UCSD-AML1 (cell line): ENCODE measurements at regions not wholly inside any gene's neighbourhood (a gene's known extent, or its start where the extent isn't known, plus 50 kb on each side); places are given as distances from the start of the nearest gene placed in this dataset.
"Not testable (repeated sequence)": the region's sequence is repeated elsewhere in the genome, so short reads cannot be mapped to it uniquely, and the experiment has no call there.

Experiments
- DNase-seq: peaks from one replicate; lab custom pipeline; 2025; ENCODE audit not compliant: unreplicated experiment; lab: John Stamatoyannopoulos, UW

DNA sequence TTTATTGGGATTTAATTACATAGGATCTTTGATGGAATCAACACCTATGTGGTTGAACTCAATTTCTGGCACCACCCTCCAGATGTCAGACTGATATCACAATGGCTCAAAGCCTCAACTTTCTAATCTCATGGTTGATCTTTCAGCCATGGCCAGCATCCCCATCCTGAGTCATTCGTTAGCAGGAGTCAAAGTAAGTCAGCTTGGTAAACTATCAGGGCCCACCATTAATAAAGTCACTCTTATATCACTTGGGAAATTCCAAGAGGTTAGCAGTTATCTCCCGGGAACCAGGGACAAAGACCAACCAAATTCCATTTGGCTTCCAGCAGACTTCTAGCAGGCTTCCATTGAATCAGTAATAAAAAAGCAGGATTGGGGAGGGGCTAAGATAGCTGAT lies 50.7 kb upstream of the TNFSF4 start:
- no peak for DNase-seq

- DNase-seq, result no peak
These were observed 51.5 kb upstream of the TNFSF4 start for GRCh38 chr1:173258479-173259264.

GRCh38 chr1:173260329-173260728 lies 53.2 kb upstream of the TNFSF4 start:
- DNase-seq, result not testable (repeated sequence)

- DNase-seq, result no peak
These were observed 59.7 kb upstream of the TNFSF4 start for GRCh38 chr1:173266841-173267240.

DNA sequence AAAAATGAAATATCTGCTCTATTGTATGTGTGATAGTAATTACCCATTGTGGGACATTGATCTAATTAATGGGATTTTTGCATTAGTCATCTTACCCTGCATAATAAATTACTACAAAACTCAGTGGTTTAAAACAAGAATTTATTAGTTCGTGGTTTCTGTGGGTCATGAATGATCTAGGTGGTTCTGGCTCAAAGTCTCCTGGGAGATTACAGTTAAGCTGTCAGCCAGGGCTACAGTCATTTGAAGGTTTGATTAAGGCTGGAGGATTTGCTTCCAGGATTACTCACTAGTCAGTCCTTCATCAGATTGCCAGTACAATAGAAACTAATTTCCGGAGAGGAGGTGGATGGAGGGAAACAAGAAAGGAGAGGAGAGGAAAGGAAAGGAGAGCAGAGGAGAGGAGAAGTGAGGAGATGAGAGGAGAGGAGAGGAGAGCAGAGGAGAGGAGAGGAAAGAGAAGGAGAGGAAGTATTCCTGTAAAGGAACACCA lies 60.4 kb upstream of the TNFSF4 start:
- no peak for DNase-seq

DNA sequence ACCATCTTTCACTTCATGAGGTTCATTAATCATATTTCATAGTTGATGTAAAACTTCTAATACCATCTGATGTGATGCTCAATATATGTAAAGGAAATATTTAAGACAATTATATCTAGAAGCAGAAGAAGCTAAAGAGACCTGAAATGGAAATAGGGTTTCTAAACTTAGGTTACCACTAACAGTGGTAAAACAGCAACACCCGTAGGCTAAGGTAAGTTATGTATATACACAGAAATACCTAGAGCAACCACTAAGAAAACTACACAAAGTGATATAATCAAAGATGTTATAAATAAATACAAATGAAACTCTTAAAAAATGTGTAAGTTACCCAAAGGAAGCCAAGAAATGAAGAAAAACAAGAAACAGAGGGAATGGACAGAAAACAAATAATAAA lies 61.1 kb upstream of the TNFSF4 start:
- DNase-seq, result no peak

DNA sequence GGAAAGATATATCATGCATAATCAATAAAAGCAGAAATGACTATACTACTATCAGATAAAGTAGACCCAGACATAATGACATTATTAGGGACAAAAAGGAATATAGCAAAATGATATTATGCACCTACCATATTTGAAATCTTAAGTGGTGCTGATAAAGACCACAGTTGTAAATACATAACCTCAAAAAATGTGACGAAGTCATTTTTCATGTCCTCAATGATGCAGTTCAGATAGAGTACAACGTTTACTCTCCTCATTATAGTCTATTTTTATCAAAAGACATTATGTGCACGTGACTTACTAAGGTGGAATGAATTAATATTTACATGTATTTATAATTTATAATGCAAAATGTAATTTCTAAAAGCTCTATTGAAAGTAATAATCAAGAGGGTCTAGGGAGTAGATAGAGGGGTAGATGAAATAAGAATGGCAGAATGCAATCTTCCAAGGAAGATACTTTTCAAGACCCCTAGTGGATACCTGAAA lies 61.7 kb upstream of the TNFSF4 start:
- no peak for DNase-seq

DNA sequence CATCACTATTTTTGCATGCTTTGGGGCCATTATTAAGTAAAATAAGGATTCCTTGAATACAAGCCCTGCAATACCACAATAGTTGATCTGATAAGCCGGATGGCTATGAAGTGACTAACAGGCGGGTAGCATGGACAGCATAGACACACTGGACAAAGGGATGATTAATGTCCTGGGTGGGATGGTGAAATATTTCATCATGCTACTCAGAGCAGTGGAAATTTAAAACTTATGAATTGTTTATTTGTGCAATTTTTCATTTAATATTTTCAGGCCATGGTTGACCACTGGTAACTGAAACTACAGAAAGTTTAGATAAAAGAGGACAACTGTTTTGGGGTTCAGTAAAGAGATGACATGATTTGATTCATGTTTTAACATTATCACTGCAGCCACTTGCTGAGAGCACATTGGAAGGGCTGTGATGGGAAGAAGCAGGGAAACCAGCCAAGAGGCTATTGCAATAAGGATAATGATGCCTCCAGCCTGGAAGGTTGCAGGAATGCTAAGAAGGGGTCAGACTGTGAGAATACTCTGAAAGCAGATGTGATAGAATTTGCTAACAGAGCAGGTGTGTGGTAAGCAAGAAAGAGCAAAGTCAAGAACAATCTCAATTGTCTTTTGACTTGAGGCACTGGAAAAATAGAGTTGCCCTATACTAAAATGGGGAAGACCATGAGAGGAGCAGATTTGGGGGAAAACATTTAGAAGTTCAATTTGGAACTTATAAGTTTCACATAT lies 62.5 kb upstream of the TNFSF4 start:
- DNase-seq, result no peak

- DNase-seq, result no peak
These were observed 63.1 kb upstream of the TNFSF4 start for GRCh38 chr1:173270243-173270642.

- not testable (repeated sequence) for DNase-seq
These were observed 63.9 kb upstream of the TNFSF4 start for GRCh38 chr1:173271021-173271420.

GRCh38 chr1:173275496-173275895 lies 68.4 kb upstream of the TNFSF4 start:
- no peak for DNase-seq

GRCh38 chr1:173276922-173277800 lies 70.0 kb upstream of the TNFSF4 start:
- no peak for DNase-seq

GRCh38 chr1:173280899-173281660 lies 73.9 kb upstream of the TNFSF4 start:
- no peak for DNase-seq

GRCh38 chr1:173285048-173285447 lies 77.9 kb upstream of the TNFSF4 start:
- no peak for DNase-seq

DNA sequence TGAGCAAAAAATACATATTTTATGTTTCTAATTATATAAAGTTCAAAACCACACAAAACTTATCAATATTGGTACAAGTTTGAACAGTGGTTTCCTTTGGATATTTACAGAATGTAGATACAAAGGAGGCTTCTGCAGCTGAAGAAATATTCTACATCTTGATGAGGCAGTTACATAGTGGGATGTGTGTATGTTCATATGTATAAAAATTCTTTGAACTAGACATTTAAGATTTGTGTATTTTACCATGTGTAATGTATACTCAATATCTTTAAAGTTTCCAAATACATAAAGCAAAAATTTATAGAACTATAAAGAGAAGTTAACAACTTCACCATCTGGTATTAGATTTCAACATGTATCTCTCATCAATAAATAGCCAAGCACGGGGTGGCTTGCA lies 80.7 kb upstream of the TNFSF4 start:
- no peak for DNase-seq

DNA sequence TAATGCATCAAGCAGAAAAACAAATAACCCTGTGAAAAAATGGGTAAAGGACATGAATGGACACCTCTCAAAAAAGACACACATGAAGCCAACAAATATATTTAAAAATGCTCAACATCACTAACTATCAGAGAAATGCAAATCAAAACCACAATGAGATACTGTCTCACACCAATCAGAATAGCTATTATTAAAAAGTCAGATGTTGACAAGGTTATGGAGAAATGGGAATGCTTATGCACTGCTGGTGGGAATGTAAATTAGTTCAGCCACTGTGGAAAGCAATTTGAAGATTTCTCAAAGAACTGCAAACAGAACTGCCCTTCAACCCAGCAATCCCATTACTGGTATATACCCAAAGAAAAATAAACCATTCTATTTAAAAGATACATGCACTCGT lies 86.6 kb upstream of the TNFSF4 start:
- no peak for DNase-seq

DNA sequence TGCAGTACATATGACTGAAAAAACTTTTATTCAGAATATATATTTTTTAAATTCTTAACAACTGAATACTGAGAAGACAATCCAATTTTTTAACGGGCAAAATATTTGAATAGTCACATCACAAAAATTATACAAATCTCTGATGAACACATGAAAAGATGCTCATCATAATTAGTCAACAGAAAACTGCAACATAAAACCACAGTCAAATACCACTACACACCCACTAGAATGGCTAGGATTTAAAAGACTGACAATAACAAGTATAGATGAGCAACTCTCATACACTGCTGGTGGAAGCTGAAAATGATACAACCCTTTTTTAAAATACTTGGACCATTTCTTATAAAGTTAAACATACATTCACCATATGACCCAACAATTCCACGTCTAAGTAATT lies 87.7 kb upstream of the TNFSF4 start:
- DNase-seq, result no peak

- DNase-seq, result no peak
These were observed 88.3 kb upstream of the TNFSF4 start for GRCh38 chr1:173295391-173295790.

DNA sequence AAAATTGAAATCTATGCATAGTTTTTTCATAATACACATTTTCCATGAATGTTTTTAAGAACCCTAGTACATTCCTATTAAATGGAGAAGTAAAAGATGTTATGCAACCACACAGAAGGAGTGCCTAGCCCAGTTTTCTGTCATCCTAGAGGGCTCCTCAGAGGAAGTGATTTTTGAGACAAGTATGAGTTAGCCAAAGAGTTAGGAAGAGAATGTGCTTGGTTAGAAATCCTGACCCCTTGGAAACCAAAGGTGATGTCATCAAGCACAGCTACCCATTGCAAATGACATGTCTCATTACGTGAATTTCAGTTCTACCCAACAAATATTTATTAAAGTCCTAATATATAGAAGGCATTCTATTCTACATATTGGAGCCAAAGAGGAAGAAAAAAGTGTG lies 88.9 kb upstream of the TNFSF4 start:
- no peak for DNase-seq

GRCh38 chr1:173297798-173298391 lies 90.8 kb upstream of the TNFSF4 start:
- no peak for DNase-seq
